Urothelium cell line (cell line): ENCODE measurements at regions not wholly inside any gene's neighbourhood (a gene's known extent, or its start where the extent isn't known, plus 50 kb on each side); places are given as distances from the start of the nearest gene placed in this dataset.

Experiments used
- DNase-seq: peaks from one replicate; pipeline ENCODE4 v3.0.0; 2011; ENCODE audit warnings: low spot score, mixed read lengths
- FAIRE-seq: peaks from 2 replicates; lab custom pipeline; 2011; peaks lifted over from hg19 to GRCh38; lab: Jason Lieb, UNC

DNA sequence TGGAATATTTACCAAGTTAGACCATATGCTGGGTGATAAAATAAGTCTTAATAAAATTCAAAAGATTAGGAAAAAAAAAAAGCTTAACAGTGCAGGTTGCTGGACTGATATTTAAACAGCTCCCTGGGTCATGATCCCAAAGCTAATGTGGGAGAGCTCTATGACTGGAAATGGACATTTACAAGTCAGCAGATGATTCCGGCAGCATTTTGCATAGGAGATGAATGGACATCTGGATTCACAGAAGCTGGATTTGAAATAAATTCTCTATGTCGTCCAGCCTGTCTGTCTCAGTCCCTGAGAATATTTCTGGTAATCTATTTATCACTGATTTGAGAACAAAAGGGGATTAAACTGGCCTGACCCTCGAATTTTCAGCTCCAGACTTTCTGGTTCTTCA lies 52.3 kb upstream of the KLHL25 start:
- no peak for DNase-seq
- no peak for FAIRE-seq

DNA sequence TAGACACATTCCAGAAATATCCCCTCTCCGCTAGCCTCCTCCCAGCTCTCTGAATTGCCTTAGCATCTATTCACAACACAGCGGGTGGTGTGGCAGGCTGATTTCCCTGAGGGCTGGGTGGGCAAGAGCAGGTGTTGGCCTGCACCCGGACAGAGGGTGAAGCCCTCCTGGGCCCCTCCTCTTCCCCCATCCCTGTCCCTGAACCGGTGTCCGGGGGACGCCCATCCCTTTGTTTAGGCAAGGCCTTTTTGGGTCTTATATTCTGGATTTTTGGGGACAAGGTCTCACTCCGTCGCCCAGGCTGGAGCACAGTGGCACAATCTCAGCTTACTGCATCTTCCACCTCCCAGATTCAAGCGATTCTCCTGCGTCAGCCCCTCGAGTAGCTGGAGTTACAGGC lies 55.2 kb upstream of the KLHL25 start:
- FAIRE-seq, result no peak
- DNase-seq, result no peak

DNA sequence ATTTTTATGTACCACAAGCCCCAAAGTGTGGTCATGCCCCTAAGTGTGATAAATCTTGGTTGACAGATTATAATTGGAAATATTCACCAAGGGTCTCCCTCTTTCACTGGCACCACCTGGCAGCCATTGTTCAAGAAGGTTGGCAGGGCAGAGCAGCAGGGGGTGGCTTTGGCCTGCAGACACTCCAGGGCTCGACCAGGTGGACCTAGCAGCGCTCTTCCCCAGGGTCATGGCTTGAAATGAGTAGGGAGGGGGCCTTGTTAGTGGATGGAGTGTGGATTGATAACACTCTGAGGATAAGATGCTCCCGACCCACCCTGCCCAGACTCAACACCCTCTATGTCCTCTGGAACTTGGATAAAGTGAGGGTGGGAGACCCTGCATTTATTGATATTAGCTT lies 58.2 kb upstream of the KLHL25 start:
- DNase-seq (no peak), FAIRE-seq (no peak)

DNA sequence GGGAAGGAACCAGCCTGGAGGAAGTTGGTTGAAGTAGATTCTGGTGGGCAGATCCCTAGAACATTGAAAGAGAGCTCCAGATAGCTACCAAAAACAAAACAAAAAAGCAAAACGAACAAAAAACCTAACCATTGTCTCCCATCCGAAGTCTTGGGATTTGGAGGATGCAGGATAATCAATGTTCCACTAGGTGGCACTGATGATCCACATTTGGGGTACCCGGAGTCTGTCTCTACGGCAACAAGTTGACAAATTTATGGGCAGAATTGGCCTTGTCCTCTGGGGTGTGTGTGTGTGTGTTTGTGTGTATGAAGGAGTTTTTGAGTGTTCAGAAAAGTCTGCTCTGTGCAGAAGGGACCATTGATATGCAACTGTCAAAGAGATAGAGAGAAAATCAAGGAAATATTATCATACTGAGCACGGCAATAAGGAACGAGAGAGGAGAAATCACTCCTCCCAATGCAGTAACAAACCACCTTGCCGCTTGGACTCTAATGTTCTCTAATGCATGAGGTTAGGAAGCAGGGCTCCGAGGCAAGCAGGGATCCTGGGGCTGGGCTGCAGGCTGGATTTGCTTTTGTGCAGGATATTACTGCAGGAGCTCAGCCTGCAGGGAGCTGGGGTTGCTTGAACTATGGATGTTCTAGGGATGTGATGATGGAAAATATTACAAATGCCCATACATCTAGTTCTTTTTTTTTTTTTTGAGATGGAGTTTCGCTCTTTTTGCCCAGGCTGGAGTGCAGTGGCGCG lies 59.8 kb upstream of the KLHL25 start:
- DNase-seq, result peak; percentile 75
- no peak for FAIRE-seq

DNA sequence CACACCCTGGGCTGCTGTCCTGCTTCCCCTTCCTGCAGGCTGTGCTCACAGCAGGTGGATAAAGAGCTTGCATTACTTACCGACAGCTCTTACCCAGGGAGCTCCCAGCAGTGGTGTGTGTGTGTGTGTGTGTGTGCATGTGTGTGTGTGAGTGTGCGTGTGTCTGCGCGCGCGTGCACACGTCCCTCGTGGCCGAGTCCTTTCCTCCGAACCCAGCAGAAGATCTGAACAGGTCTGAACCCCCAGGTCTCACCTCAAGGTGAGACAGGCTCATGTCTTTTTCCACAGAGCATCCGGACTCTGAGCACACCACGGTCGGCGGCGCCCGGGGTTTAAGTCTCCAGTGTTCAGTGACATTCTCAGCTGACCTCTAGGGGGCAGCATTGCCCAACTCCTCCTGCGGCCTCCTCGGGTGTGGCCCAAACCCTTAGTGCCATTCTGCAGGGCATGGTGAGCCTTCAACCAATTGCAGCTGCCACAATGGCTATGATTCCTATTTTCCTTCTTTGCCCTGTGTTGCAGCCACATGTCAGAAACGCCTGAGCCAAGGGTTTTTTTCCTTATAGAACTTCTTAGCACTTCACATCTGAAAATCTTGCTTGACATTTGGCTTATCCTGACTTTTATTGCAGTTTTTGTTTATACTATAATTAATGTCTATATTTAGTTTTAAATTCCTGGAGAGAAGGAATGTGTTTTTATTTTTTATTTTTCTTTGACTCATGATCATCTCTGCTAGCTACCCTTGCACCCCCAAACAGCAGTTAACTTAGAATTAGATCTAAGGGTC lies 64.1 kb upstream of the KLHL25 start:
- DNase-seq (peak; percentile 86), FAIRE-seq (peak; percentile 48)

DNA sequence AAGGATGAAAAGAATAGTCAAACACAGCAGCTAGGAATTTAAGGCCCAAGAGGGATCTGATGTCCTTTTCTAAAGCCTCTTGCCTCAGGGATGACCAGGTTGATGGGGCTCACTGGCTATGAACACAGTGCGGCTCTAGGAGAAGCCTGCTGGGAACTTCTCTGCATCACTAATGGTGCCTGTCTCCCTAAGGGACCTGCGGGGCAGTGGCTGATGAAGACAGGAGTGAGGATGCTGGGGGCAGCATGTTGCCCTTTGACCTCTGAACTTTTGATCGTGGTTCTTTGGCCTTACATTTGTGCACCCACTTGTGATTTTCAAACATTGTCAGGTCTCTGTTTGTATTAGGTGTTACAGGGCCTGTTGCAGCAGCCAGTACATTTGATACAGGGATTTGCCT lies 64.9 kb upstream of the KLHL25 start:
- no peak for DNase-seq
- FAIRE-seq, result no peak

DNA sequence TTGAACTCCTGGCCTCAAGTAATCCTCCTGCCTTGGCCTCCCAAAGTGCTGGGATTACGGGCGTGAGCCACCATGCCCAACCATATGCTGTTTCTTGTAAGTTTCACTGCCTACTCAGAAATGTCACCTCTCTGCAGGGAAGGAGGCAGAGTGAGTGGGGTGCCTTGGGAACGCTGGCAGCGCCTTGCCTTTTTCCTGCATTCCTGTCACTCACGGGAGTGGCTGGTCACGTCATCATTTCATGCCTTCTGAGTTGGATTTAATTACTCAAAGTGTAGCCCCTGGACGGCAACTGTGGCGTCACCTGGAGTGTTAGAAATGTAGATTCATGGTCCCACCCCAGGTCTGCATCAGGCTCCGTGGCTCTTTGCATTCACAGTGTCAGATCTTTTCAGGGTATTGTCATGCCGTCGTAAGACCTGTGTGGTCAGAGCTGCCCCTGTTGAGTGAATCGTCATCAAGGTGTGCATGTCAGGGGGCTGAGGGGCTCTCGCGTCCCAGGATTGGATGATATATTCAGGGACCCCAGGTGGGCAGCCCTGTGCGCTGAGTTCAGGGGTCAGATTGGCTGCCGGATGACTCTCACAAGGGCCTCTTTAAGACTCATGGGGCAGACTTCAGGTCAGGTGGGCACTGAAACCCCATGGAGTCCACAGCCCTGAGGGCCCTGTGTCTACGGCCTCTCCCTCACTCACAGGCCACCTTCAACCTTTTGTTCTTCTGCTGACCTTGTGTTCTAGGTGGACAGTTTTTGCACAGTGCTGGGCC lies 65.9 kb upstream of the KLHL25 start:
- FAIRE-seq, result no peak
- no peak for DNase-seq

DNA sequence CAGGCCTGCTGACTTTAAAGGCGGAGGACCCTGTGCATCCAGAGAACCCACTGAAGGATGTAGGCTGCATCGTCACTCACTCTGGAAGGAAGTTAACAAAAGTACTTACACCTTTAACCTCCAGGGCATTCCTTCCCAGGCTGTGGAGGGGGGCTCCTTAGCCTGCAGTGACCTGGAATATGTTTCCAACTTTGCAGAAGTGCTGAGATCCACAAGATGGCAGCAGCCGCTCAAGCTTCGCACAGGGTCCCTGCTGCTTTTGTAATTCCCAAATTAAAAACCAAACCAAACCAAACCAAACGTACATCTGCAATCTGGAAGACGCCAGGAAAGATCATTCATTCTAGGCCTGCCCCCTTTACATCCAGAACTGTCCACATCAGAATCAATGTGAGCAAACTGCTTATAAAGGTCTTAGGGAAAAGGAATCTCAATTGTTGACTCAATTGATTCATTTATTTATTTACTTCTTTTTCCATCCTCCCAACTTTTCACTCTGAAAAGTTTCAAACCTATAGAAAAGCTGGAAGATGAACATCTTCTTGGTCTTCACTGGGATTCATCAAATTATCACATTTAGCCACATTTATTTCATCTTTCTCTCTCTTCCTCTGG lies 70.5 kb upstream of the KLHL25 start:
- FAIRE-seq (no peak), DNase-seq (peak; percentile 81)

DNA sequence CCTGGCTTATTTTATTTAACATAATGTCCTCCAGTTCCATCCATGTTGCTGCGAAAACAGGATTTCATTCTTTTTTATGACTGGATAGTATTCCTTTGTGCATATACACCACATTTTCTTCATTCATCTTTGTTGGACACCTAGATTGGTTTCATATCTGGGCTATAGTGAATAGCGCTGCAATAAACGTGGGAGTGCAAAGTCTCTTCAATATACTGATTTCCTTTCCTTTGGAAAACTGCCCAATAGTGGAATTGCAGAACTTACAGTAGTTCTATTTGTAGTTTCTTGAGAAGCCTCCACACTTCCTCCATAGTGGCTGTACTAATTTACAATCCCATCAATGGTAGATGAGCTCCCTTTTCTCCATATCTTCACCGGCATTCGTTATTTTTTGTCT lies 72.5 kb upstream of the KLHL25 start:
- DNase-seq, result no peak
- FAIRE-seq, result no peak

DNA sequence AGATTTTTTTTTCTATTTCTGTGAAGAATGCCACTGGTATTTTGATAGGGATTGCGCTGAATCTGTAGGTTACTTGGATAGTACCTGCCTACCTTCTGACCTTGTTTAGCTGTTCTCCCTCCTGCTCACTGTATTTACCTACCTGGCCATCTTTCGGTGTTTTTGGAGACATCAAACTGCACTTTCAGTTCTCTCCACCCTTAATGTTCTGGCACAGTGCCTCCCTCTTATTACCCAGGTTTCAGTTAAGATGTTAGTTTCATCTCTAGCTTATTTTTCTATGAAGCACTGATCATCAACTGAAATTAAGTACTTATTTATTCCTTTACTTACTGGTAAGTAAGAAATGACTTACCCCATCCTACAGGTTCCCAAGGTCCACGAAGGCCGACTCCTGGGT lies 74.4 kb upstream of the KLHL25 start:
- FAIRE-seq, result no peak
- no peak for DNase-seq

DNA sequence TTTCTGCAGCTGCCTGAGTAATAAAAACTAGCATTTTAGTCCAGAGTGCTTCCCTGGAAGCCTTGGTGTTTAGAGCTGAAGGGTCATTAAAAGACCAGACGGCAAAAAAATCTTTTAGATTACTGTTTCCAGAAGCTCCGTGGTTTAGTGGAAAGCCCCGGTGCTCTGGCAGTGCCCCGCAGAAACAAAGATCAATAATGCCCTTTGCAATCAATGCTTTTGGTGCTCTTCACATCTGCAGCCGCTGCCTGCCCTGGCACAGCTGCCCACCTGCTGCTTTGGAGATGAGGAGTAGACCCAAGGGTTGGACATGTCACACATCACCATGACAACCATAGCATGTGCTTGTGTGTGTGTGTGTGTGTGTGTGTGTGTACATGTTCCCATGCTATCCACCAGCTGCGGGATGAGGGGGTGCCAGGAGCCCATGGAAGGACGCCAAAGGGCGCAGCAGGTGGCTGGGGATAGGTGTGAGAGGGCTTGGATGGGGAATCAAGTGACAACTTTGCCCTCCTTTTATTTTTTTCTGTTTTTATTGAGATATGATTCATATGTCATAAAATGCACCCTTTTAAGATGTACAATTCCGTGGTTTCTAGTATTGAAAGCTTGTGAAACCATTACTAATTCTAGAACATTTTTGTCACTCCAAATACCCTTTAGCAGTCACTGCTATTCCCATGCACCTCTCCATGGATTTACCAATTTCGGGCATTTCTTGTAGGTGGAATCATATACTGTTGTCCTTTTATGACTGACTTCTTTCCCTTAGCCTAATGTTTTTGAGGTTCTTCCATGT lies 75.7 kb upstream of the KLHL25 start:
- FAIRE-seq (peak; percentile 94), DNase-seq (peak; percentile 51)

DNA sequence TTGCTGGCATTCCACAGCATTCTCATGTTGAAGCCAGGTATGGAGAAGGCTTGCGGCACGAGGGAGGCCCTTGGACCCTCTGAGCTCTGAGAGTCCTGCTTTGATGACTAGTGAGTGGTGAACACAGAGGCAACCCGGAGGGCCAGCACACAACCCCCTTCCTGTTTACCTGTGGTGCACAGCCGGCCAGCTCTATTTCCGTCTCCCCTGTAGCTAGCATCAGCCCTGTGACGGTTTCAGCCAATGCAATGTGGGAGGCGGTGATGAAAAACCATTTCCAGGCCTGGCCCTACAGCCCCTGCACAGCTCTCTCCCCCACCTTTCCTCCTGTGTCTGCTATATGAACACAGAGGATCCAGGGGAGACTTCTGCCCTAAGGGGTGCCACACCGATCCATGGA lies 76.8 kb upstream of the KLHL25 start:
- DNase-seq (no peak), FAIRE-seq (no peak)

DNA sequence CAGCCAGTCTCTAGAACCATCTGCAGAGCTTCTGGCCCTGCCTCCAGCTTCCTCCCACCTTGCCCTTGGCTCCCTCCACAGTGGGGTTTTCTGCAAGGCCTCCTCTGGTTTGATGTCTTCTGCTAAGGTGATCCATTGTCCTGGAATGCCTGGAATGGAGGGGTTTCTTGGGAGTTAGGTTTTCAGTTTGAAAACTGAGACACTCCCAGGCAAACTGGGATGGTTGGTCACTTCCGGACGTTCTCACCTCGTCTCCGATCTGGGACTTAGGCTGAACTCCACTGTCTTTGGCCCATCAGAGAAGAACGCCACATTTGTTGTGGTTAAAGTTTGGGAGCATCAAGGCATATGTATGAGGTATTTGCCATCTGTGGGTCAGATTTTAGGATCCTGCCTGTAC lies 77.4 kb upstream of the KLHL25 start:
- DNase-seq (peak; percentile 71), FAIRE-seq (no peak)

DNA sequence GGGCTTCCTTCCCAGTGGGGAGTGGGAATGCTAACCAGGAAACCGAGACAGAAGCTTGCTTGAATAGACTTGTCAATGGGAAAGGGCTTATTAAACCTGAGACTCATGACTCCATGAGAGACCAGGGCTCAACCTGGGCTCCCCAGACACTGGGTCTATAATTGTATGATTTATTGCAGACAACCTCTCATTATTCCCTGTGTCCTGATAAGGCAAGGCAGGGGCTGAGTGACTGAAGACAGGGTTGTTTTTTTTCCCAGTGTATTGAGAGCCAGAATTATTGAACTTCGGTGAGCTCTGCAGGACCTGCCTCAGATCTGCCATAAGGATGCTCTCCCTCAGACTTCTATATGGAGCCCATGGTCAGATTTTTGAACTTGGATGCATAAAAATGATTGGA lies 79.5 kb upstream of the KLHL25 start:
- FAIRE-seq (no peak), DNase-seq (no peak)

DNA sequence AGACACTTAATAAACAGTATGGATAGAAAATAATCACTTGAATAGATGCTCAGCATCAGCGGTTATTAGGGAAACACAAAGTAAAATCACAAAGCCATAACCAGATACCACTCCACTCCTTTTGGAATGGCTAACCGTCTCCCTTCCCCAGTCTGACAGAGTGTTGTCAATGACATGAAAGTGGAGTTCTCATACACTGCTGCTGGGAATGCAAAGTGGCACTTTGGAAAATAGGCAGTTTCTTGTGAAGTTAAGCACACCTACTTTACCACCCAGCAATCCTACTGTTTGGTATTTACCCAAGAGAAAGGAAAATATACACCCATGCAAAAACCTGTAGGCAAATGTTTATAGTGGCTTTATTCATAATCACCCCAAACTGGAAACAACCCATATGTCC lies 81.0 kb upstream of the KLHL25 start:
- FAIRE-seq, result no peak
- DNase-seq, result no peak

DNA sequence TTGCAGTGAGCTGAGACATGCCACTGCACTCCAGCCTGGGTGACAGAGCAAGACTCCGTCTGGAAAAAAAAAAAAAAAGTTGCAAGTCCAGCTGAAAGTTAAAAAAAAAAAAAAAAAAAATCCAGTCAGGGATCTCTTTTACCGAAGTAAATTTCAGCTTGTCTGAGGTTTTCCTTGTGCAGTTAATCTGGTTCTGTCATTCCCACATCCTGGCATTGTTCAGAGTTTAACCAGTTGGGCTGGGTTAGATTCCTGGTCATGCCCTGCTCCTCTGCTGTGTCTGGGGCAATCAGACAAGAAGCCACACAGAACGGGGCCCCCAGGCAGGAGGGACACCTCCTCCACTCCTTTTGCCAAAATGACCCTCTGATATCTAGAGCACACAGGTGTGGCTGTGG lies 84.1 kb upstream of the KLHL25 start:
- DNase-seq (peak; percentile 67), FAIRE-seq (no peak)

DNA sequence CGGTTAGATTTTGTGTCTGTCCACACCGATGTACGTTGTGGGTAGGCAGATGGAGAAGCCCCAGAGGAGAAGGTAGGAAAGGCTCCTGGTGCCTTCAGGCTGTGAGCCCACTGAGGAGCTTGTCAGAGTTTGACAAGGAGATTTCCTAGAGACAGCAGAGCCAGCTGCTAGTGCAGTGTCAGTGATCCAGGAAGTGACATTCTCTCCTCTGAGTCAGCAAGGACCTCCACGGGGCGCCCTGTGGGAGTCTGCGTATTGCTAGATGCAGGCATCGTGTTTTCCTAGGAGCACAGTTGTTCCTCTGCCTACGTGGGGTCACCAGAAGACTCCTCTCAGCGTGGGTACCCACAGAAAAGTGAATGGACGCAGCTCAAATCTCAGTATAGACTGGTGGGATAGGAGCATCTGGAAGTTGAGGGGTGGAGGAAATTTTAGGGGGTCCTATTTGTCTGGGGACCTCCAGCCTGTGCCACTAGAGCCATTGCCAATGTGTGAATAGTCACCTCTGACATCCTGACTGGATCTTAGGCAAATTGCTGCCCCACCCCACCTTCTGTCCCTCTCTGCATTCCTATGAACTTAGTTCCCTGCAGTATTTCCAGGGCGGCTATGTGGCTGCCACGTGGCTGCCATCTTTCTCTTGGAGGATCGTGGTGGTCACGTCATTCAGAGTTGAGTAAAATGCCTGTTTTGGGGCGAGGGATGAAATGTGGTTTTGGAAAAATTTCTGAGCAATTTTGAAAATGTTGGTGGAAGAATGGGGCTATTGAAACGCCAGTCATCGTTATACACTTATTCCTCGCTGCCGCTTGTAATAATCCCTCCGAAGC lies 84.8 kb upstream of the KLHL25 start:
- peak; percentile 44 for FAIRE-seq
- peak; percentile 66 for DNase-seq

DNA sequence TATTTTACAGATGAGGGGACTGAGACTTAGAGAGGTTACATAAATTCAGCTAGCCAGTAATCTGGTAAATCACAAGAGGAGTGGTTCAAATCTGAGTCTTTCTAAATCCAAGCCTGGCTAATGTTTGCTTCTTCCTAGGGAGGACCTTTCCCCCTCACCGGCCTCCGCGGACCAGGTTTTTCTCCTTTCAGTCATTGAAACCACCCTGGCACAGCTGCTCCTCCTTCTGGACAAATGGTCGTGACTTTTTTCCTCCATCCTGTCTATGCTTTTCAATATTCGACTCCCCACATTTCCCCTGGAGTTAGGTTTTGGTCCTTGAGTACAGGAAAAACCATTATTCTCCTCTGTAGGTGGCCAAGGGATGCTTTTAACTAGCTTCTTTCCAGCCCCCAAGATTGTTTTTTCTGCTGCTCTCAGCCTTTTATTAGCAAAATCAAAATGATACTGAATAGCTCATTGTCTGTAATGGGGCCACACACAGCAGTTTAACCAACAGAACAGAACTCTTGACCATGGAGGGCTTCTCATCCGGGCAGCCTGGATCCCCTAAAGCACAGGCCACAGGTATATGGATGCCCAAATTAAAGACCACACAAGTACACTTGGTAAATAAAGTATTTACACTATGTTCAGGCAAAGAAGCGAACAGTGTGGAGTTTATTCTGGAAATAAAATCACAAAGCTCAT lies 85.9 kb upstream of the KLHL25 start:
- no peak for FAIRE-seq
- no peak for DNase-seq

DNA sequence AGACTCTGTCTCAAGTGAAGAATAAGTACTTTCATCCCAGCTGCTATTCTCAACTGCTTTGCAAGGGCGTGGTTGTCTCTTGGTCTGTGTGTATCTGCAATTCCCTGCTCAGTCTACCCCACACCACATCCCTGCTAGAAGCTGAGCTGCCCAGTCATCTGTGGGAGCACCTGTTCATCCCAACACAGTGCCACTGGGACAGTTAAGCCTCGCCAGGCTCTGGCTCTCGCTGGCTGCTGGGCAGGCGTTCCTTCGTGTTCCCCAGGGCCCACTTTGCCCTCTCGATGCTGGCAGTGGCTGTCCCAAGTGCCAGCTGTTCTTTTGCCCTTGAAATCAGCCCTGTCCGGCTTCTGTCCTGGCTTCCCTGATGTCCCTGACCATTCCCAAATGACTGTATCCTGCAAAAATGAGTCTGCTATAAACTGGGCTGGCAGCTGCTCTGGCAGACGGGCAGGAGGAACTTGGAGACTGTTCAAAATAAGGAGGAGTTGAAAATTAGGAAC lies 91.6 kb upstream of the KLHL25 start:
- FAIRE-seq, result no peak
- DNase-seq, result no peak
